NT2/D1 (cell line): ENCODE measurements at regions not wholly inside any gene's neighbourhood (a gene's known extent, or its start where the extent isn't known, plus 50 kb on each side); places are given as distances from the start of the nearest gene placed in this dataset.

ENCODE experiments used
- DNase-seq: peaks from one replicate; pipeline ENCODE4 v3.0.0-alpha.2; 2011; ENCODE audit warnings: low read depth, low spot score
- H3K27me3 ChIP-seq: 2 replicates; pipeline ENCODE4 v1.6.0; 2011; ENCODE audit warnings: mild to moderate bottlenecking; ENCODE audit not compliant: insufficient read length, insufficient read depth
- H3K36me3 ChIP-seq: 2 replicates; pipeline ENCODE4 v1.6.1; 2011; ENCODE audit warnings: mild to moderate bottlenecking, low read length, mixed read lengths; ENCODE audit not compliant: insufficient read depth, insufficient read length
- H3K4me1 ChIP-seq: 2 replicates; pipeline ENCODE4 v1.5.1; 2011; ENCODE audit not compliant: insufficient read depth, insufficient read length
- H3K4me3 ChIP-seq: 2 replicates; pipeline ENCODE4 v1.5.1; 2011; ENCODE audit warnings: low read depth; ENCODE audit not compliant: insufficient read length
- H3K9ac ChIP-seq: 2 replicates; pipeline ENCODE4 v1.6.0; 2011; ENCODE audit warnings: low read depth; ENCODE audit not compliant: insufficient read length
- H3K9me3 ChIP-seq: 2 replicates; pipeline ENCODE4 v1.5.1; 2011; ENCODE audit warnings: mild to moderate bottlenecking, low read length; ENCODE audit not compliant: insufficient read depth
- SUZ12 ChIP-seq: IDR thresholded peaks from 2 replicates; pipeline ENCODE4 v1.6.1; 2011; ENCODE audit not compliant: insufficient read length, insufficient read depth; ENCODE audit errors: extremely low read depth
- YY1 ChIP-seq: IDR thresholded peaks from 2 replicates; pipeline ENCODE4 v1.6.1; 2011; ENCODE audit not compliant: insufficient read length, insufficient read depth
- ZNF274 ChIP-seq: IDR thresholded peaks from 2 replicates; pipeline ENCODE4 v1.6.1; 2011; ENCODE audit warnings: mild to moderate bottlenecking, low read depth, low read length

GRCh38 chr17:70394473-70395232, 225.3 kb downstream of the KCNJ2 start:
- no peak for DNase-seq
- H3K4me3 ChIP-seq: no peak overlapping the region
- no peaks in the 10 kb centered on the region for H3K4me1 ChIP-seq
- H3K9ac ChIP-seq: no peak overlapping the region
- H3K9me3 ChIP-seq: no peaks in the 10 kb centered on the region
- TF ChIP-seq SUZ12: no peak
- no peak for TF ChIP-seq YY1
- no peak for TF ChIP-seq ZNF274
- no peaks in the 10 kb centered on the region for H3K36me3 ChIP-seq
- H3K27me3 ChIP-seq: no peaks in the 10 kb centered on the region

GRCh38 chr17:70405492-70406220, 236.3 kb downstream of the KCNJ2 start:
- no peaks in the 10 kb centered on the region for H3K9me3 ChIP-seq
- no peak overlapping the region for H3K9ac ChIP-seq
- no peaks in the 10 kb centered on the region for H3K4me1 ChIP-seq
- no peak for DNase-seq
- no peaks in the 10 kb centered on the region for H3K27me3 ChIP-seq
- TF ChIP-seq SUZ12 (no peak), YY1 (no peak), ZNF274 (no peak)
- H3K36me3 ChIP-seq: no peaks in the 10 kb centered on the region
- H3K4me3 ChIP-seq: no peak overlapping the region

- Histone ChIP-seq H3K27me3 (no peaks in the 10 kb centered on the region), H3K4me3 (no peak overlapping the region), H3K9me3 (no peaks in the 10 kb centered on the region), H3K4me1 (no peaks in the 10 kb centered on the region), H3K36me3 (no peaks in the 10 kb centered on the region), H3K9ac (no peak overlapping the region)
- DNase-seq: no peak
- TF ChIP-seq SUZ12 (no peak), YY1 (no peak), ZNF274 (no peak)
These were observed 238.2 kb downstream of the KCNJ2 start for GRCh38 chr17:70407506-70407905.

- DNase-seq: no peak
- Histone ChIP-seq H3K4me1 (no peaks in the 10 kb centered on the region), H3K36me3 (no peaks in the 10 kb centered on the region), H3K27me3 (no peaks in the 10 kb centered on the region), H3K4me3 (no peak overlapping the region), H3K9ac (no peak overlapping the region), H3K9me3 (no peaks in the 10 kb centered on the region)
- TF ChIP-seq YY1 (no peak), ZNF274 (no peak), SUZ12 (no peak)
These were observed 239.4 kb downstream of the KCNJ2 start for GRCh38 chr17:70408768-70409167.

- H3K9me3 ChIP-seq: no peaks in the 10 kb centered on the region
- TF ChIP-seq SUZ12: no peak
- TF ChIP-seq YY1: no peak
- no peak for TF ChIP-seq ZNF274
- H3K9ac ChIP-seq: no peak overlapping the region
- DNase-seq: no peak
- no peaks in the 10 kb centered on the region for H3K4me1 ChIP-seq
- H3K27me3 ChIP-seq: no peaks in the 10 kb centered on the region
- H3K4me3 ChIP-seq: no peak overlapping the region
- H3K36me3 ChIP-seq: no peaks in the 10 kb centered on the region
These were observed 245.0 kb downstream of the KCNJ2 start for GRCh38 chr17:70414300-70414699.

- H3K27me3 ChIP-seq: no peaks in the 10 kb centered on the region
- H3K4me1 ChIP-seq: no peaks in the 10 kb centered on the region
- H3K9me3 ChIP-seq: no peaks in the 10 kb centered on the region
- no peak for TF ChIP-seq SUZ12
- TF ChIP-seq YY1: no peak
- no peak for TF ChIP-seq ZNF274
- H3K36me3 ChIP-seq: no peaks in the 10 kb centered on the region
- no peak overlapping the region for H3K9ac ChIP-seq
- no peak overlapping the region for H3K4me3 ChIP-seq
- DNase-seq: no peak
These were observed 251.6 kb downstream of the KCNJ2 start for GRCh38 chr17:70420861-70421445.

GRCh38 chr17:70422862-70423261, 253.5 kb downstream of the KCNJ2 start:
- TF ChIP-seq YY1 (no peak), ZNF274 (no peak)
- no peak for DNase-seq
- no peaks in the 10 kb centered on the region for H3K36me3 ChIP-seq
- no peaks in the 10 kb centered on the region for H3K4me1 ChIP-seq
- no peaks in the 10 kb centered on the region for H3K27me3 ChIP-seq
- H3K9me3 ChIP-seq: no peaks in the 10 kb centered on the region
- no peak overlapping the region for H3K9ac ChIP-seq
- no peak overlapping the region for H3K4me3 ChIP-seq
